Uterus (tissue), 2 donors: ENCODE measurements at regions not wholly inside any gene's neighbourhood (a gene's known extent, or its start where the extent isn't known, plus 50 kb on each side); places are given as distances from the start of the nearest gene placed in this dataset.

Experiments
- POLR2A ChIP-seq, 2 donors: fragments of 450-650 bp; IDR thresholded peaks; one replicate each; pipeline ENCODE4 v1.6.1; 2016; ENCODE audit warnings: antibody characterized with exemption in 2 of 2, mild to moderate bottlenecking in 1 of 2, moderate library complexity in 1 of 2
- TF ChIP-seq, protein P1 (sequence below), 4 experiments: fragments of 200-600 bp in 2 of 4; fragments of 450-650 bp in 2 of 4; sonication (generic) in 2 of 4; IDR thresholded peaks; one replicate each; pipeline ENCODE4 v1.5.1; 2016 to 2019; ENCODE audit warnings: antibody characterized with exemption in 4 of 4, mild to moderate bottlenecking in 2 of 4, moderate library complexity in 1 of 4

DNA sequence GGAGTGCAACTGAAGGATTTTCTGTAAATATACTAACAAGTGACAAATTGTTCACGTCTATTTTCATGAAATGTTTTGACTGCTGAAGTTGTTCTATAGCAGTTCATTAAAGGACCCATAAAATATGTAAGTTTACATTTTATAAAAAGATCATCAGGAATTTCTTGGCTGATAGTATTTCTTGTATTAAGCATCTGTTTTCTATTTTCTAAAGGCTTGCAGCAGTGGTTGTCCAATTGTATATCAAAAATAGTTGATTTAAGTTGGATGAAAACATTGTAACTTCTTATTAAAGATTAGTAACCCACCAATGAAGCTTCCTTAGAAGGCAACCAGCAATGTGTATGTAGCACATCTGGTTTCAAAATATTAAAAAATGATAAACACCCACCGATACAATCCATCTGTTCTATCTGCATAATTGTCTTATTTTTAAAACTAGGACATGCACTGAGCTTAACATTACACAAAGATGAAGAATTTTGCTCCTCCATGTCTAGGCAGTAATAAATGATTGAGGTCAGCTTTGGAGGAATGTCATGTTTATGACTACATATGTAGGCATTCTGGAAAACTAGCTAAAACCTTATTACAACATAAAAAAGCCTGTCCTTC is 301.3 kb upstream of the TCF21 start:
- TF ChIP-seq, protein P1, sequence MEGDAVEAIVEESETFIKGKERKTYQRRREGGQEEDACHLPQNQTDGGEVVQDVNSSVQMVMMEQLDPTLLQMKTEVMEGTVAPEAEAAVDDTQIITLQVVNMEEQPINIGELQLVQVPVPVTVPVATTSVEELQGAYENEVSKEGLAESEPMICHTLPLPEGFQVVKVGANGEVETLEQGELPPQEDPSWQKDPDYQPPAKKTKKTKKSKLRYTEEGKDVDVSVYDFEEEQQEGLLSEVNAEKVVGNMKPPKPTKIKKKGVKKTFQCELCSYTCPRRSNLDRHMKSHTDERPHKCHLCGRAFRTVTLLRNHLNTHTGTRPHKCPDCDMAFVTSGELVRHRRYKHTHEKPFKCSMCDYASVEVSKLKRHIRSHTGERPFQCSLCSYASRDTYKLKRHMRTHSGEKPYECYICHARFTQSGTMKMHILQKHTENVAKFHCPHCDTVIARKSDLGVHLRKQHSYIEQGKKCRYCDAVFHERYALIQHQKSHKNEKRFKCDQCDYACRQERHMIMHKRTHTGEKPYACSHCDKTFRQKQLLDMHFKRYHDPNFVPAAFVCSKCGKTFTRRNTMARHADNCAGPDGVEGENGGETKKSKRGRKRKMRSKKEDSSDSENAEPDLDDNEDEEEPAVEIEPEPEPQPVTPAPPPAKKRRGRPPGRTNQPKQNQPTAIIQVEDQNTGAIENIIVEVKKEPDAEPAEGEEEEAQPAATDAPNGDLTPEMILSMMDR (IDR thresholded peaks at IDR 0.05) = no peak
- no peak for TF ChIP-seq POLR2A (IDR thresholded peaks at IDR 0.05)
